Fibroblast of pulmonary artery (primary cell): ENCODE measurements at regions not wholly inside any gene's neighbourhood (a gene's known extent, or its start where the extent isn't known, plus 50 kb on each side); places are given as distances from the start of the nearest gene placed in this dataset.
A peak's percentile ranks its signal among the peaks of the same experiment; 100 is the strongest.

Source experiments
- DNase-seq: peaks from one replicate; pipeline ENCODE4 v3.0.0-alpha.2; 2010; ENCODE audit warnings: low read depth
- H3K4me3 ChIP-seq: replicated peaks from 2 replicates; pipeline ENCODE4 v1.5.1; 2011; ENCODE audit warnings: low read depth, mild to moderate bottlenecking, control low read depth, low read length, moderate library complexity
- TF ChIP-seq, protein P1 (sequence below): IDR thresholded peaks from 2 replicates; pipeline ENCODE4 v1.5.1; 2011; ENCODE audit warnings: mild to moderate bottlenecking, control low read depth, low read length, inconsistent platforms; ENCODE audit errors: missing control alignments

DNA sequence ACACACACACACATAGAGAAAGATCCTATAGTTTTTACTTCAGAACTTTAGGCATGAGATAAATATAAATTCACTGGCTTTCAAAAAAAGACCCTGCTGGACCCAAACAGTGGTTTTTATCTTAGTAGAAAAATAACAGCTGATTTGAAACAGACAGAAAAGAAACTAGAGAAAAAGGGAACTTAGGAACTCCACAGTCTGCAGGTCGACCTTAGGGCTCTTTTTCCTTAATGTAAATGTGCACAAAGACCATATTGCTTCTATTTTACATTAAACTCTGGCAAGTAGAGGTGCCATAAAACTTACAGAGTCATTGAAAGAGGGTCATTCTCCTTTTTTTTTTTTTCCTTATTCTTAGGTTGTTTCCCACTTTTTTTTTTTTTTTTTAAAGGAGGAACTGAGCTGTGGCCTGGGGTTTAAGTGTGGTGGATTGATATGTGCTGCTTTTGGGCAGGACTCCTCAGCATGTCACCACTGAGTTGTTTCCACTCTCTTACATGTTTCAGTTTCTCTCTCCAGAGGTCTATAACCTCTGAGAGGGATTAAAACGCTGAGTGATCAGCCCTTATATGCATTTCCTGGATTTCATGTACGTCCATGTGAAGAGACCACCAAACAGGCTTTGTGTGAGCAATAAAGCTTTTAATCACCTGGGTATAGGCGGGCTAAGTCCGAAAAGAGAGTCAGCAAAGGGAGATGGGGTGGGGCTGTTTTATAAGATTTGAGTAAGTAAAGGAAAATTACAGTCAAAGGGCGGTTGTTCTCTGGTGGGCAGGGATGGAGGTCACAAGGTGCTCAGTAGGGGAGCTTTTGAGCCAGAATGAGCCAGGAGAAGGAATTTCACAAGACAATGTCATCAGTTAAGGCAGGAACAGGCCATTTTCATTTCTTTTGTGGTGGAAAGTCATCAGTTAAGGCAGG, 70.8 kb upstream of the PACRGL start:
- no peak for DNase-seq
- H3K4me3 ChIP-seq = no peak overlapping the region
- TF ChIP-seq, protein P1, sequence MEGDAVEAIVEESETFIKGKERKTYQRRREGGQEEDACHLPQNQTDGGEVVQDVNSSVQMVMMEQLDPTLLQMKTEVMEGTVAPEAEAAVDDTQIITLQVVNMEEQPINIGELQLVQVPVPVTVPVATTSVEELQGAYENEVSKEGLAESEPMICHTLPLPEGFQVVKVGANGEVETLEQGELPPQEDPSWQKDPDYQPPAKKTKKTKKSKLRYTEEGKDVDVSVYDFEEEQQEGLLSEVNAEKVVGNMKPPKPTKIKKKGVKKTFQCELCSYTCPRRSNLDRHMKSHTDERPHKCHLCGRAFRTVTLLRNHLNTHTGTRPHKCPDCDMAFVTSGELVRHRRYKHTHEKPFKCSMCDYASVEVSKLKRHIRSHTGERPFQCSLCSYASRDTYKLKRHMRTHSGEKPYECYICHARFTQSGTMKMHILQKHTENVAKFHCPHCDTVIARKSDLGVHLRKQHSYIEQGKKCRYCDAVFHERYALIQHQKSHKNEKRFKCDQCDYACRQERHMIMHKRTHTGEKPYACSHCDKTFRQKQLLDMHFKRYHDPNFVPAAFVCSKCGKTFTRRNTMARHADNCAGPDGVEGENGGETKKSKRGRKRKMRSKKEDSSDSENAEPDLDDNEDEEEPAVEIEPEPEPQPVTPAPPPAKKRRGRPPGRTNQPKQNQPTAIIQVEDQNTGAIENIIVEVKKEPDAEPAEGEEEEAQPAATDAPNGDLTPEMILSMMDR = no peak

- TF ChIP-seq, protein P1 = no peak
- DNase-seq = no peak
Measured at GRCh38 chr4:20638825-20639224, 61.4 kb upstream of the PACRGL start.

DNA sequence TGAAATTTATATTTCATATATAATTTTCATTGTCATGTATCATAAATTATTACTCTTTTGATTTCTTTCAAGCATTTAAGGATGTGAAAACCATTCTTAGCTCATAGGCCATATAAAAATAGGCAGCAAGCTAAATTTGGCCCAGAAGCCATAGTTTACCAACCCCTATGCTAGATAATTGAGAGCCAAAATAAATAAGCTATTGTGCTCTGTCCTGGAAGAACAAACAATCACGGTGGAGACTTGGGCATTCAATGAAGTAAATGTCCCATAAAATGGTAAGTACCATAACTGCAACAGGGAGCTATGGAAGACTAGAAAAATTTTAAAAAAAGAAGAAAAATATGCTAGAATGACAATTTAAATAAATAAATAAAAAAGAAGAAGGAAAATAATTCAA, 60.9 kb upstream of the PACRGL start:
- H3K4me3 ChIP-seq = no peak overlapping the region
- TF ChIP-seq, protein P1 = no peak
- peak; percentile 23 for DNase-seq

More at GRCh38 chr4:20638825-20639224, 61.4 kb upstream of the PACRGL start:
- H3K4me3 ChIP-seq = no peak overlapping the region

GRCh38 chr4:20640989-20641388, 59.3 kb upstream of the PACRGL start:
- no peak for DNase-seq
- TF ChIP-seq, protein P1 = no peak
- H3K4me3 ChIP-seq = no peak overlapping the region

- DNase-seq = no peak
- TF ChIP-seq, protein P1 = no peak
- H3K4me3 ChIP-seq = no peak overlapping the region
Measured at GRCh38 chr4:20641976-20642375, 58.3 kb upstream of the PACRGL start.

DNA sequence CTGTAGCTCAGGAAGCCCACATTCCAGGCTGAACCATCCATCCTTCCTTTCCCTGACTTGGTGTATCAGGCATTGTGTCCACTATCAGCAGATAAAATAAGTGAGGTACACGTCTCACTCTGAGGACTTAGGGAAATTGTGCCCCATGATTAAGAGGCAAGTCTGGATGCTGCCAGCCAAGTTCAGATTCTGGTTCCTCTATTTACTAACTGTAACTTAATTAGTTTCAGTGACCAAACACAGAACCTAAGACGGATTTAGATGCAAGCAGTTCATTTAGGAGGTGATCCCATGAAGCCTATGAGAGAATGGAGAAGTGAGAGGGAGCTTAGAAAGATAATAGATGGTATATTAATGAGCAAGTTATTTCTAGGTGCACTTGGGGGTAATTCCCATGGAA, 56.6 kb upstream of the PACRGL start:
- no peak overlapping the region for H3K4me3 ChIP-seq
- TF ChIP-seq, protein P1 = no peak
- no peak for DNase-seq

DNA sequence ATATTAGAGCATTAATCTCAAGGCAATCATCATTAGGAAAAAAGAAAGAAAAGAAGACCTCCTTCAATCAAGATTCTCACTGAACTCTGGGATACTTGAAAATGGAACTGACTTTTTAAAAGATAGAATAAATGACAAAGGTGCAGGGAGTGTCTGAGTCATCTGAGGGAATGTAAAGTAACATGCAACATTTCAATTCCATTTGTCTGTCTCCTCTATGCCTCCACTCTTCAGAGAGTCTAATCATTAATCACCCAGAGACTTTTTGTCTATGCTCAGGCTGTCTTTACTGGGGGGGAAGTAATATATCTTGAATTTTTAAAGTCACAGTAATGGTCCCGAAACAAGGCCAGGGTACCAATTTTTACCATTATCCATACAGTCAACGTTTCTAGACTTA, 55.0 kb upstream of the PACRGL start:
- no peak for DNase-seq
- TF ChIP-seq, protein P1 = no peak
- H3K4me3 ChIP-seq = no peak overlapping the region
